HG02885 (cell line): ENCODE measurements at regions not wholly inside any gene's neighbourhood (a gene's known extent, or its start where the extent isn't known, plus 50 kb on each side); places are given as distances from the start of the nearest gene placed in this dataset.

Experiments
- ATAC-seq: cut with Tn5 transposase; IDR thresholded peaks from one replicate; pipeline ENCODE4 v1.9.1; 2021; ENCODE audit warnings: mild to moderate bottlenecking; ENCODE audit not compliant: unreplicated experiment, poor library complexity

- ATAC-seq: no peak
These were observed 84.9 kb upstream of the SEC61G start for GRCh38 chr7:54843841-54844355.

DNA sequence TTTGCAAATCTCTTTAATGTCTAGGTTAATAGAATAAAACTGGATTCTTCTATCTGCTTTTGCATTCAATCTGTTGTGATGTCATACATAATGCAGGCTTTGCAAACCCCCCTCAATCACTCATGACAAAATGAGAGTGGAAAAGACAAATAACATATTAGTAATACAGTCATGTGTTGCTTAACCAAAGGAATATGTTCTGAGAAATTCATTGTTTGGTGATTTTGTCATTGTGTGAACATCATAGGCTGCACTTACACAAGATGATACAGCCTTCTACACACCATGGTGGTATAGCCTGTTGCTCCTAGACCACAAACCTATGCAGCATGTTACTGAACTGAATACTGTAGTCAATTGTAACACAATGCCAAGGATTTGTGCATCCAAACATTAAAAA is 87.3 kb upstream of the SEC61G start:
- ATAC-seq: no peak

DNA sequence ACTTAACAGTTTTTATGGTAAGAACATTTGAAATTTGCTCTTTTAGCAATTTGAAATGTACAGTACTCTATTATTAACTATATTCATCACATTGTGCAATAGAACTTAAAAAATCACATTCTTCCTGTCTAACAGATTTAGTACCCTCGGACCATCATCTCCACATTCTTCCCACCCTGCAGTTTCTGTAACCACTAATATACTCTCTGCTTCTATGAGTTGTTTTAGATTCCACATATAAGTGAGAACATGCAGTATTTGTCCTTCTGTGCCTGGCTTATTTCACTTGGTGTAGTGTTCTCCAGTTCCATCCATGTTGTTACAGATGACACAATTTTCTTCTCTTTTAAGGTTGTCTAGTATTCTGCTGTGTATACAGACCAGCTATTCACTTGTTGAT is 88.9 kb upstream of the SEC61G start:
- no peak for ATAC-seq

DNA sequence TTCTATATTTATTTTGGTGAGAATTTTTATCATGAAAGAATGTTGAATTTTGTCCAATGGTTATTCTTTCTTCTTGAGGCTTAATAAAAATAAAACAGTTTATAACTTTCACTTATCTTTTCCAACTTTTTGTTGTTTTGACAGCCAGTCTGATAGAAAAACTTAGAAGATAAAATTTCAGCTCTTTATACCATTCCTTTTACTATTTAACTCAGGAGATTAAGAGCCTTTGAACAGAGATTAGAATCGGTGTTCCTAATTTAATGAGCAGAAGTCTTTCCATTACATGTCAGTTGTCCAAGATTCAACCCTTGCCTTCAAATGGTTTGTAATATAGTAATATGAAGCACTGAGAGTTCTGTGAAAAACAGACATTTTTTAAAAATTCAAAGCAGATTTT is 97.8 kb upstream of the SEC61G start:
- ATAC-seq: no peak

DNA sequence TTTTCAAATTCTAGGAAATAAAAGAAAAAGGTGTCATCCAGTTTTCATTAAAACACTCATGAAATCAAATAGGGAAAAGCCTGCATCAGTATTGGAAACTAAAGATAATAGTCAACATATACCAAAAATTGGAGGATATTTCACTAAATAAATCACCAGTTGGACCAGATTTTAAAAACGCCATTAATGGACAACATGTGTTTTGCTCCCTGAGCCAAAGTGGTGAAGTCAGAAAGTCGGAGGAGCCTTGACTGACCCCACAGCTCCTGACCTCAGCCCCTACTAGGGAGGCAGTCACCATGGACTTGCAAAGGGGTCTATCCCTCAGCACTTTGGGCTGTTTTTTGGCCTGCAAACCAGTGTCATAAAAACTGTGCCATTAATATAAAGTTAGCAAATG is 98.3 kb upstream of the SEC61G start:
- ATAC-seq: no peak

DNA sequence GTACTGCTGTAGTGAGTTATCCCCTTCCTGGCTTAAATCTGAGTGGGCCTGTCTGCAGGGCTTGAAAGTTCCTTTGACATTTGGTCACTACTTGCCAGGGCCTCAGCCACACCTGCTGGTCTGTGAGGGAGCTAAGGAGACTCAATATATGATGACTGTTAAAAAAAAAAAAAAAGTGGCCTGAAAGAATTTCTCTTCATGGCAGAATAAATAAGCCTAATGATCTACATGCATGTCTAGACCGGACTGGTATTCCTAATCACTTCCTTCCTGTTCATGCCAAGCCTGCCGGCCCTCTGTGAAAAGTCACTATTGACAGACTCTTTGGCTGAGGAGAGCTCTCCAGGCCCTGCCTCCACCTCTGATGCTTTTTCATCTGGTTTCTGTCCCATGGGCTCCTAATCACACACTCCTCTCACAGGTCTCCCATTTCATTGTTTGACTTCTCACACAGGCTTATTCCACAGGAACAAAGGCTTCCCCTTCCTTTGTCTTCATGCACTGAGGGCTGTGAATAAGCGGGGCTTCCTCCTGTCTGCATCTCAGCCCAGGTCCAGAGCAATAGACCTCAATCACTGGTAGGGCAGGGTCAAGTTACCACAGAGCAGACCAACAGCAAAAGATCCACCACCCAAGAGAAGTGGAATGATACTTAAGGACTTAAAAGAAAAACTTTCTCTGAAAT is 99.1 kb upstream of the SEC61G start:
- ATAC-seq: no peak

- ATAC-seq: no peak
These were observed 100.1 kb upstream of the SEC61G start for GRCh38 chr7:54859066-54859465.

DNA sequence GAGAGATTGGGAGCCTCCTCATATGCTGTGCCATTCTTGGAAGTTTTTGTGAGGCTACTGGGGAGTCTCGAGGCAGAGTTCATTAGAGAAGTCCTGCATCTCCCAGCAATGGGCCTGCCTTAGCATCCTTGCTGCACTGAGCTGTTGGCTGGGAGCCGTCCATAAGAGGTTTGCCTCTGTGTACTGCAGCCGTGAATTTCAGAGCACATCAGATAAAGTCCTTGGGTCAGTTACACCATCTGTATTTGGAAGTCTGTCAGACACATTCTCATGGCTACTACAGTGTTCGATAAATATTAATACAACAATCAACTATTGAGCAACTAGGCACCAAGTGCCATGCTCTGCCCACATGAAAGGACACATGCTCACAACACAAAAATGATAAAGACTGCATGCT is 100.5 kb upstream of the SEC61G start:
- ATAC-seq: no peak

DNA sequence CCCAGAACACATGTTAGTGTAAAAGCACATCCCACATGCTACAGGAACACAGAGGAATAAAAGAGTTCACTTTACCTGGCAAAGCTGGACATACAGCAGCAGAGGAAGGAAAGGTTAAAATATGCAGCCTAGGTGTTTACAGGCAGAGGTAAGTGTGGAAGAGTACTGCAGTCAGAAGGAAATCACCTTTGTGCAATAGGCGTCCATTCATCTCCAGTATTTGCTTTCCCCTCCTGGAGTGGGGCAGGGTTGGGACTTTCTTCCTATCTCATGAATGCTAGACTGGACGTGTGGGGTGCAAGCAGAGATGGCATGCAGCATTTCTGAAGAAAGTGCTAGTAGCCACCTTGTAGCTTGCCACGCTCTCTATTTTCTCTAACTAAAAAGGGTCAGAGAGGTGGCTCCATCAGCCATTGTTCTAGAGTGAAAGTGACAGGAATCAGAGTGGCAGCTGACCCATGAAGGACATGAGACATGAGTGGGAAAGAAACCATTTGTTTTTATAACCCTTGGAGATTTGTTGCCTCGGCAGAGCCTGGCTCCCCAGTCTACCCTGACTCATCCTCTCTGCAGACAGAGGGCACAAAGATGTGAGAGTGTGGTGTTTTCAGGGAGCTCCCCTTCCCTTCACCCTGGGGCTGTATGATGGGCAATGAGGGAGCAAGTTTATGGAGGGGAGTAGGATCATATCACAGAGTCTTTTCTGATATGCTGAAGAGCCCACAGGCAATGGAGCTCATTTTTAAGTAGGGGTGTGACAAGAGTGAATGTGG is 101.2 kb upstream of the SEC61G start:
- ATAC-seq: no peak

DNA sequence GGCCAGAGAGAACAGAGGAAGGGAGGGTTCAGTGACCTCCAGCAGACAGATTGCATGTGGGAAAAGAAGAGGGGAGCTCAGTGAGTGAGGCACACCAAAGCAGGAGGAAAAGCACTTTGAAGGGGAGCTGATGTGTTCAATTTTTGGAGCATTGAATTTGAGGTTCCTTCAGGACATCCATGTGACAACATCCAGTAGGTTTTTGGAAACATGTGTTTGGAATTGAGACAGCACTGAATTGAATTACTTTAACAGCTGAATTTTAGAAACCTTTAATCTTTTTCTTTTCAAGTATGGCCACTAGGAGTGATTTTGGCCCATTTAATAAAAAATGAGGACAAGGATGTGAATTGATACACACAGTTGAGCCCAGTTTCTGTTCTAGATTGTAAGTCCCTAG is 101.8 kb upstream of the SEC61G start:
- ATAC-seq: no peak

DNA sequence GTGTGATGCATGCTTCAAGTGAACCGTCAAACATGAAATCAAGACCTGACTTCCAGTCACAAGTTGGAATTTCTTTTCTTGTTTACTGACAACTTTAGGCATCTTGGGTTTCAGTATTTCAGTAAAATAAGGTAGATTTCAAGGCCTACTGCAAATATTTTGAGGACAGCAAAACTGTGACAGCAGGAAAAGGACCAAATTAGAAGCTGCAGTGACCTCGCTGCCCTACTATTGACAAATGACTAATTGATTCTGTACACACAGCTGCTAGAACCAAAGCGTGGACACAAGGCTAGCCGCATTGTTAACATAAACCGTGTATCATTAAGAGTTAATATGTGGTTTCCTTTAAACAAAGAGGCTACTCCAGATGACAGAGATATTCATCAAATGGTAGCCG is 105.7 kb upstream of the SEC61G start:
- ATAC-seq: no peak

DNA sequence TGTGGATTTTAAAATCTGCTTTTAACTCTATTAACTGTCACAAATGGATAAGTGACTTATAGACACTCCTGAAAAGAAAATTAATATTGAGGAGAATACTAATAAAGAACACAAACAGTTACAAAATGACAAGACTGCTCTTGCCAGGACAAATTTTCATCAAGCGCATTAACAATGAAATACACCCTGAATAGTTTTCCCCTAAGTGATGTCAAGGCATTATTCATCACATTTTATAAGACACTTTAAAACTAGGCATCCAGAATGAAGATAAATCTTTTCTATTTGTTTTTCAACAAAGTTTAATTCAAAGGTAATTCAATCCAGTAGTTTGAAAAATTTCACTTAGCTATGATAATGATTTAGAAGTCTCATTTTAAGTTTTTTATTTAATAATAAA is 110.5 kb upstream of the SEC61G start:
- no peak for ATAC-seq

- ATAC-seq: no peak
These were observed 115.8 kb upstream of the SEC61G start for GRCh38 chr7:54874804-54875203.

DNA sequence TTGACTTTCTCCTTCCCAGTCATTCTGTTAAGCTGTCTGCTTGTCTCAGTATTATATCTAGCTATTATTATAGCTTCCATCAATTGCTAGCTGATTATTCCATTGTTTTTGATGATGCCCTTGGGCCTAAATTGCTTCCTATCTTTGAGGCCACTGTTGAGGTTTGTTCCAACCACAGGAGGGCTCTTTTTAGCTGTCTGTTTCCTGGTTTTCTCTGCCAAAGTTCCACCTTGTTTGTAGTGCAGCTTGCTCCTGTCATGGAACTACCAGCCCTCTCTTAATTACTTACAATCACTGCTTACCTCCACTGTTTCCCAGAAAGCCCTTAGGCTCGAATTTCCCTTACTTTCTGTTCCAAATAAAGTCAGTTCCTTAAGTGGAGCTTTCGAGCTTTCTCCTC is 118.7 kb upstream of the SEC61G start:
- no peak for ATAC-seq

DNA sequence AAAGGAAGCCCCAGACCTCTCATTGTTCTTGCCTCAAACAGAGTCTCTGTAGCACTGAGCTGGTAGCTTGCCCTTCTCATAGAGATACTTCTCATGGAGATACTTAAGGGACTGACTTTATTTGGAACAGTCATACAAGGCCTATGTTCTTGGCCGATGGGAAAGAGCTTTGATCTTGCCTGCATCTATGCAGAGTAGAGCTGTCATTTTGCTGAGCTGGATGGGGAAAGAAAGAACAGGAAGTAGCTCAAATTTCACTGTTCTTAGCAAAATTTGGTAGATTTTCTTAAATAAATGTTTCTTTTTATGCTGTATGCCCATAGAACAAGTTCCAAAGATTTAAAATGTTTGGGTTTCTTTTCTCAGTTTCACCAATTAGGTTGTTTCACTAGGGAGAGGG is 119.3 kb upstream of the SEC61G start:
- no peak for ATAC-seq

DNA sequence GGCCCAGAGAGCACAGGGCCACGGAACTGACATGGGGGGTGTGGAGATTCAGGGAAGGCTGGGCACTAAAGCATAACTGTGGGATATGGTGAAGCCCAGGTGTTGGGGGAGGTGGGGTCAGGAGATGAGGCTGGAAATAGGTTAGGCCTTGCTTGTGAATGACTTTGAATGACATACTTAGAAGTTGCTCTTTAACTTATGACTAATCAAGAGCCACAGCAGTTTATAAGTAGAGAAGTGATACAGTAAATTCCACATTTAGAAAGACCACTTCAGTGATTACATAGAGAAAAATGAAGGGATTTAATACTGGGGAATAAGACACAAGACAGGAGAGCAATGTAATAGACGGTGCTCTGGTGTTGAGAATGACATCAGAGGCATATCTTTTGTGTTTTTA is 120.8 kb upstream of the SEC61G start:
- ATAC-seq: no peak

DNA sequence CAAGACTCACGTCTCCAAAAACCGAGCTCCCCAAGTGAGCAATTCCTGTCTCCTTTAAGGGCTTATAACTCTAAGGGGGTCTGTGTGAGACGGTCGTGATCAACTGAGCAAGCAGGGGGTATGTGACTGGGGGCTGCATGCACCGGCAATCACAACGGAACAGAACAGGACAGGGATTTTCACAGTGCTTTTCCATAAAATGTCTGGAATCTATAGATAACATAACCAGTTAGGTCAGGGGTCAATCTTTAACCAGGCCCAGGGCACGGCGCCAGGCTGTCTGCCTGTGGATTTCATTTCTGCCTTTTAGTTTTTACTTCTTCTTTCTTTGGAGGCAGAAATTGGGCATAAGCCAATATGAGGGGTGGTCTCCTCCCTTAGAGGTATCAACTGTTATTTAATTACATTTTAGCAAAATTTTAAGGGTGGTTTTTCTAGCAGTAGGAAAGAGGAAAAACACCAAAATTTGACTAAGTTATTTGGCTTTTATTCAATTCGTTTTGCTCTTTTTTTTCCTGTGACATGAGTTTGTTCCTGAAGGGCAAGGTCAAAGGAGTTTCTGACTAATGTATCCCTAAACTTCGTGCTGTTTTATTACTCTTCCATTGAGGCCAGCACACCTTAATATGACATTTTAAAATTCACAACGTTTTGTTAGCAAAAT is 121.4 kb upstream of the SEC61G start:
- ATAC-seq: no peak

DNA sequence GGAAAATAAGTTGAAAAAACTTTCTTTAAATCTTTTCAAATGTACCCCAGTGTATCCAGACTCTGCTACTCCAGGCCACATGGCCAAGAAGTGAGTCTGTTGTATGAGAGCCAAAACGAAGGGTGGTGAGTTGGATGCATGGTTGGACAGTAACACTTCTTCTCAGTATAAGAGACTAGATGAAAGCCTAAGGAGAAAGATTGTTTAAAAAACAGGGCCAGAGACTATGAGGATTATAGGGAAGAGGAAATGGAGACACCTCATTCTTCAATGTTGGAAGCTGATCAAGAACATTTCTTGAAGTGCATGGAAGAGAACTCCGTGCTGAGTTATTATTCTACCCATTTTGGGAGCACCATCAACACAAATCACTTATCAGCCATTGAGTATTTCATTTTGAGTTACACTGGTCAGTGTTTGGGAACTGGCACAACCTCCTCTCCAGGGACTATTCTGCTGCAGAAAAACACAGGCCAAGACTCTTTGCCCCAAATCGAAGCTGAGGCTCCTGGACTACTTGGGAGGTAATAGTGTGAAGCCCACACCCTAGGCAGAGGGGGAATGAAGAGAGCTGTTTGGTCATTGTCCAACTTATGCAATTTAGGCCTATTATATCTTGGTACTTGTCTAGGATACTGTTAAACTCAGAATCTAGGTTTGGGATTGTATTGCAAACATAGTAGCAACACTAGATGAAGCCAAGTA is 123.0 kb upstream of the SEC61G start:
- no peak for ATAC-seq

GRCh38 chr7:54882694-54883093 is 123.7 kb upstream of the SEC61G start:
- no peak for ATAC-seq

GRCh38 chr7:54883576-54883975 is 124.6 kb upstream of the SEC61G start:
- ATAC-seq: no peak

DNA sequence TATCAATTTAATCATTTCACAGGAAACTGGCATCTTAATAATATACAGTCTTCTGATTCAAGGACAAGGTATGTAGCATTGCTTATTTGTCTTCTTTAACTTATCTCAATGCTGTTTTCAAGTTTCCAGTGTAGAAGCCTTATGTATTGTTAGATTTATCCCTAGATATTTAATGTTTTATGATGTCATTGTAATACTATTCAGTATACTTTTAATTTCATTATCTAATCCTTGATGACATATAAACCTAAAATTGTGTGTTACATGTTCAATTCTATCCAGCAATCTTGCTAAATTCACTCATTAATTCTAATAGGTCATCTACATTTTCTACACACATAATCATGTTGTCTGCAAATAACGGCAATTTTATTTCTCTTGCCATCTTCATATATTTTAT is 126.3 kb upstream of the SEC61G start:
- no peak for ATAC-seq
